Vagina (tissue), 2 donors: ENCODE measurements at regions not wholly inside any gene's neighbourhood (a gene's known extent, or its start where the extent isn't known, plus 50 kb on each side); places are given as distances from the start of the nearest gene placed in this dataset.
"Not testable (repeated sequence)": the region's sequence is repeated elsewhere in the genome, so short reads cannot be mapped to it uniquely, and the experiment has no call there.

Experiments used
- DNase-seq, 2 donors: peaks; one replicate each; pipeline ENCODE4 v3.0.0-alpha.2; 2017; ENCODE audit errors: extremely low spot score in 2 of 2
- H3K27ac ChIP-seq: fragments of 200-600 bp; sonication (generic); one replicate; pipeline ENCODE4 v1.5.1; 2019
- H3K27me3 ChIP-seq: fragments of 200-600 bp; sonication (generic); one replicate; pipeline ENCODE4 v1.5.1; 2019
- H3K36me3 ChIP-seq, 2 donors: fragments of 200-600 bp; sonication (generic); one replicate each; pipeline ENCODE4 v1.5.1; 2017 to 2019
- H3K4me1 ChIP-seq: fragments of 200-600 bp; sonication (generic); one replicate; pipeline ENCODE4 v1.5.1; 2019
- H3K4me3 ChIP-seq, 2 donors: fragments of 200-600 bp; sonication (generic); 1 replicate in 1 of 2; 2 replicates in 1 of 2; pipeline ENCODE4 v1.5.1; 2016 to 2019
- H3K9me3 ChIP-seq: fragments of 200-600 bp; sonication (generic); one replicate; pipeline ENCODE4 v1.5.1; 2019
- CTCF ChIP-seq, 3 experiments: fragments of 450-650 bp in 2 of 3; fragments of 200-600 bp in 1 of 3; sonication (generic) in 1 of 3; IDR thresholded peaks; one replicate each; pipeline ENCODE4 v1.5.1; 2017 to 2019; ENCODE audit warnings: antibody characterized with exemption in 3 of 3, mild to moderate bottlenecking in 2 of 3, moderate library complexity in 2 of 3
- POLR2A ChIP-seq, 2 donors: fragments of 450-650 bp; IDR thresholded peaks; one replicate each; pipeline ENCODE4 v1.6.1; 2017; ENCODE audit warnings: antibody characterized with exemption in 2 of 2, mild to moderate bottlenecking in 2 of 2, moderate library complexity in 2 of 2
- POLR2AphosphoS5 ChIP-seq, 2 donors: sonication (generic); formaldehyde crosslinking; IDR thresholded peaks; one replicate each; pipeline ENCODE4 v1.9.0; 2017; ENCODE audit warnings: antibody characterized with exemption in 2 of 2, mild to moderate bottlenecking in 2 of 2, low read depth in 1 of 2; ENCODE audit not compliant: insufficient read depth in 1 of 2
- intact Hi-C: fragments of 100-400 bp; cut with DNase I; formaldehyde crosslinking; loops from one replicate; pipeline ENCODE4 v1.15.1; 2023

- Histone ChIP-seq H3K9me3 (no peaks in the 10 kb centered on the region), H3K36me3 (no peaks in the 10 kb centered on the region), H3K27ac (no peak overlapping the region), H3K4me1 (no peaks in the 10 kb centered on the region), H3K4me3 (no peak overlapping the region), H3K27me3 (no peaks in the 10 kb centered on the region)
- TF ChIP-seq POLR2A (IDR thresholded peaks at IDR 0.05) (no peak), POLR2AphosphoS5 (IDR thresholded peaks at IDR 0.05; ENCODE audit: insufficient read depth in 1 of 2, low read depth in 1 of 2) (no peak), CTCF (IDR thresholded peaks at IDR 0.05) (no peak)
- intact Hi-C loops = no loop called here
- DNase-seq = no peak
Measured at GRCh38 chr10:46169736-46170135, 117.1 kb upstream of the ANTXRL start.

GRCh38 chr10:46170789-46171188 is 116.0 kb upstream of the ANTXRL start:
- Histone ChIP-seq H3K27me3 (no peaks in the 10 kb centered on the region), H3K36me3 (no peaks in the 10 kb centered on the region), H3K4me1 (no peaks in the 10 kb centered on the region), H3K27ac (no peak overlapping the region), H3K4me3 (no peak overlapping the region), H3K9me3 (no peaks in the 10 kb centered on the region)
- TF ChIP-seq CTCF (IDR thresholded peaks at IDR 0.05) (no peak), POLR2AphosphoS5 (IDR thresholded peaks at IDR 0.05; ENCODE audit: insufficient read depth in 1 of 2, low read depth in 1 of 2) (no peak), POLR2A (IDR thresholded peaks at IDR 0.05) (no peak)
- intact Hi-C loops = no loop called here
- no peak for DNase-seq

GRCh38 chr10:46171661-46172060 is 115.1 kb upstream of the ANTXRL start:
- Histone ChIP-seq H3K27me3 (no peaks in the 10 kb centered on the region), H3K4me1 (no peaks in the 10 kb centered on the region), H3K4me3 (no peak overlapping the region), H3K27ac (no peak overlapping the region), H3K36me3 (no peaks in the 10 kb centered on the region), H3K9me3 (no peaks in the 10 kb centered on the region)
- TF ChIP-seq CTCF (IDR thresholded peaks at IDR 0.05) (no peak), POLR2AphosphoS5 (IDR thresholded peaks at IDR 0.05; ENCODE audit: insufficient read depth in 1 of 2, low read depth in 1 of 2) (no peak)
- intact Hi-C loops = no loop called here
- DNase-seq = no peak

GRCh38 chr10:46175296-46175695 is 111.5 kb upstream of the ANTXRL start:
- H3K27ac ChIP-seq = no peak overlapping the region
- H3K4me3 ChIP-seq = no peak overlapping the region
- no peaks in the 10 kb centered on the region for H3K4me1 ChIP-seq
- no peaks in the 10 kb centered on the region for H3K36me3 ChIP-seq
- intact Hi-C loops = no loop called here
- H3K9me3 ChIP-seq = no peaks in the 10 kb centered on the region
- no peaks in the 10 kb centered on the region for H3K27me3 ChIP-seq
- DNase-seq = no peak
- no peak for TF ChIP-seq POLR2AphosphoS5 (IDR thresholded peaks at IDR 0.05; ENCODE audit: insufficient read depth in 1 of 2, low read depth in 1 of 2)
- no peak for TF ChIP-seq POLR2A (IDR thresholded peaks at IDR 0.05)
- no peak for TF ChIP-seq CTCF (IDR thresholded peaks at IDR 0.05)

GRCh38 chr10:46175831-46176230 is 111.0 kb upstream of the ANTXRL start:
- Histone ChIP-seq H3K27ac (no peak overlapping the region), H3K36me3 (no peaks in the 10 kb centered on the region), H3K9me3 (no peaks in the 10 kb centered on the region), H3K4me3 (no peak overlapping the region), H3K27me3 (no peaks in the 10 kb centered on the region), H3K4me1 (no peaks in the 10 kb centered on the region)
- DNase-seq = no peak
- intact Hi-C loops = no loop called here
- TF ChIP-seq POLR2AphosphoS5 (IDR thresholded peaks at IDR 0.05; ENCODE audit: insufficient read depth in 1 of 2, low read depth in 1 of 2) = no peak
- no peak for TF ChIP-seq POLR2A (IDR thresholded peaks at IDR 0.05)
- TF ChIP-seq CTCF (IDR thresholded peaks at IDR 0.05) = no peak

GRCh38 chr10:46187431-46187830 is 99.4 kb upstream of the ANTXRL start:
- DNase-seq, H3K9me3 ChIP-seq, H3K27ac ChIP-seq, H3K4me1 ChIP-seq, H3K27me3 ChIP-seq, H3K36me3 ChIP-seq, H3K4me3 ChIP-seq, intact Hi-C loops: not testable (repeated sequence)
